ENCODE measurements at regions not wholly inside any gene's neighbourhood (a gene's known extent, or its start where the extent isn't known, plus 50 kb on each side); places are given as distances from the start of the nearest gene placed in this dataset.

GRCh38 chr18:77529492-77530176 is 280.0 kb downstream of the GALR1 start:
- TF ChIP-seq, protein P1, sequence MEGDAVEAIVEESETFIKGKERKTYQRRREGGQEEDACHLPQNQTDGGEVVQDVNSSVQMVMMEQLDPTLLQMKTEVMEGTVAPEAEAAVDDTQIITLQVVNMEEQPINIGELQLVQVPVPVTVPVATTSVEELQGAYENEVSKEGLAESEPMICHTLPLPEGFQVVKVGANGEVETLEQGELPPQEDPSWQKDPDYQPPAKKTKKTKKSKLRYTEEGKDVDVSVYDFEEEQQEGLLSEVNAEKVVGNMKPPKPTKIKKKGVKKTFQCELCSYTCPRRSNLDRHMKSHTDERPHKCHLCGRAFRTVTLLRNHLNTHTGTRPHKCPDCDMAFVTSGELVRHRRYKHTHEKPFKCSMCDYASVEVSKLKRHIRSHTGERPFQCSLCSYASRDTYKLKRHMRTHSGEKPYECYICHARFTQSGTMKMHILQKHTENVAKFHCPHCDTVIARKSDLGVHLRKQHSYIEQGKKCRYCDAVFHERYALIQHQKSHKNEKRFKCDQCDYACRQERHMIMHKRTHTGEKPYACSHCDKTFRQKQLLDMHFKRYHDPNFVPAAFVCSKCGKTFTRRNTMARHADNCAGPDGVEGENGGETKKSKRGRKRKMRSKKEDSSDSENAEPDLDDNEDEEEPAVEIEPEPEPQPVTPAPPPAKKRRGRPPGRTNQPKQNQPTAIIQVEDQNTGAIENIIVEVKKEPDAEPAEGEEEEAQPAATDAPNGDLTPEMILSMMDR (IDR thresholded peaks at IDR 0.05; ENCODE audit: low read depth, low read length), result no peak
- no peak overlapping the region for H3K4me3 ChIP-seq (ENCODE audit: low read depth, low read length)
- no peak for DNase-seq (ENCODE audit: low read depth, low spot score)
- in situ Hi-C loops (cut with HindIII; ENCODE audit: low sequenced_read_pairs), result no loop called here

GRCh38 chr18:77530732-77531131 is 281.1 kb downstream of the GALR1 start:
- in situ Hi-C loops (cut with HindIII; ENCODE audit: low sequenced_read_pairs), result no loop called here
- TF ChIP-seq, protein P1 (IDR thresholded peaks at IDR 0.05; ENCODE audit: low read depth, low read length), result no peak
- DNase-seq (ENCODE audit: low read depth, low spot score), result no peak
- no peak overlapping the region for H3K4me3 ChIP-seq (ENCODE audit: low read depth, low read length)

DNA sequence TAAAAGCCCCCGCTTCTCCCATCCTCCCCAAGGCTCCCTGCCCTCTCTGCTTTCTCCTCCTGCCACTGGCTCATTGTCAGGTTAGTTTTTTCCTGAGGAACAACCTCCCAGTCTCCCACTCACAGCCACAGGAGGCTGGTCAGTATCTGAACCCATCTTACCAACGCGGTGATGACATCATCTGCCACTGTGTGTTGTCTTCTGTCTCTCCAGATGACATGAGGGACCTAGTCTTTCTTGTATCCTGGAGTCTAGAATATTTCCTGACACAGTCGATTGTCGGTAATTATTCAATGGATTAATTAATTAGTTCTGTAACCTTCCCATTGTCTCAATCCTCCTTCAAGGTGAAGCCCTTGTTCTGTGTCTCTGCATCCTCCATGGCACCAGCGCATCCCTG is 290.2 kb downstream of the GALR1 start:
- TF ChIP-seq, protein P1 (IDR thresholded peaks at IDR 0.05; ENCODE audit: low read depth, low read length), result no peak
- DNase-seq (ENCODE audit: low read depth, low spot score), result no peak
- H3K4me3 ChIP-seq (ENCODE audit: low read depth, low read length), result no peak overlapping the region
- in situ Hi-C loops (cut with HindIII; ENCODE audit: low sequenced_read_pairs), result no loop called here

- H3K4me3 ChIP-seq (ENCODE audit: low read depth, low read length), result no peak overlapping the region
- DNase-seq (ENCODE audit: low read depth, low spot score), result no peak
- in situ Hi-C loops (cut with HindIII; ENCODE audit: low sequenced_read_pairs), result no loop called here
- TF ChIP-seq, protein P1 (IDR thresholded peaks at IDR 0.05; ENCODE audit: low read depth, low read length), result no peak
Observed at GRCh38 chr18:77544792-77545191, 295.1 kb downstream of the GALR1 start.

DNA sequence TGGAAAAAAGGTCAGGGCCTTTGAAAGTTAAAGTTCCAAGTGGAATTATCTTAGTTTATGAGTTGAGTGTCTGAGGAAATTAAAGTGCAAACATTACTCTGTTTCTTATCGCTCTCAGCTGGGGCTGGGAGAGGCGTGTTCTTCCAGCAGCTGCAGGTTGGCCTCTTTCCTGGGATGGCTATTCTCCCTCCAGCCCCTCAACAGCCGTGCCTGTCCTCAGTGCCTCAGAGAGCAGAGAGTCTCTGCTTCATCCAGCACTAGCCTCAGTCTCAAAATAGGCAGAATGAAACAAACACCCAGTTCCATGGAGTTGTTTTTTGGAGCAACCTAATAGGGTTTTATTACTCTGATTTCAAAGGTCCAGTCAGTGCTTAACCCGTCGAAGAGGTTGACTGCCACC is 298.1 kb downstream of the GALR1 start:
- no peak for DNase-seq (ENCODE audit: low read depth, low spot score)
- in situ Hi-C loops (cut with HindIII; ENCODE audit: low sequenced_read_pairs), result no loop called here
- TF ChIP-seq, protein P1 (IDR thresholded peaks at IDR 0.05; ENCODE audit: low read depth, low read length), result no peak
- H3K4me3 ChIP-seq (ENCODE audit: low read depth, low read length), result no peak overlapping the region

DNA sequence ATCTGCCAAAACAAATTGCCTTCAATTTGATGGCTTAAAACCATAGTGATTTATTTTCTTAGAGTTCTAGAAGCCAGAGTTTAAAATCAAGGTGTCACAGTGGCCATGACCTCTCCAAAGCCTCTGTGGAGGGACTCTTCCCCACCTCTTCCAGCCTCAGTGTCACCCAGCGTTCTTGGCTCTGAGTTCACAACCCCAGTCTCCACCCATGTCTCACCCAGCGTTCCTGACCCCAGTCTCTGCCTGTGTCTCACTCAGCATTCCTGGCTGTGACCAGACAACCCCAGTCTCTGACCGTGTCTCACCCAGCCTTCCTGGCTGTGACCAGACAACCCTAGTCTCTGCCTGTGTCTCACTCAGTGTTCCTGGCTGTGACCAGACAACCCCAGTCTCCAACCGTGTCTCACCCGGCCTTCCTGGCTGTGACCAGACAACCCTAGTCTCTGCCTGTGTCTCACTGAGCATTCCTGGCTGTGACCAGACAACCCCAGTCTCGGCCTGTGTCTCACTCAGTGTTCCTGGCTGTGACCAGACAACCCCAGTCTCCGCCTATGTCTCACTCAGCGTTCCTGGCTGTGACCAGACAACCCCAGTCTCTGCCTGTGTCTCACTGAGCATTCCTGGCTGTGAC is 299.3 kb downstream of the GALR1 start:
- no peak overlapping the region for H3K4me3 ChIP-seq (ENCODE audit: low read depth, low read length)
- TF ChIP-seq, protein P1 (IDR thresholded peaks at IDR 0.05; ENCODE audit: low read depth, low read length), result no peak
- DNase-seq (ENCODE audit: low read depth, low spot score), result no peak
- in situ Hi-C loops (cut with HindIII; ENCODE audit: low sequenced_read_pairs), result no loop called here

Measured in astrocyte of the spinal cord (primary cell).